Esophagus mucosa (tissue), 1 donor: ENCODE measurements at regions not wholly inside any gene's neighbourhood (a gene's known extent, or its start where the extent isn't known, plus 50 kb on each side); places are given as distances from the start of the nearest gene placed in this dataset.

Experiments
- ATAC-seq: fragments of 200-7000 bp; cut with Tn5 transposase; one replicate; pipeline ENCODE4 v1.9.1; 2020
- donor health status: DM: yes; HTN: yes; CAD: no.

DNA sequence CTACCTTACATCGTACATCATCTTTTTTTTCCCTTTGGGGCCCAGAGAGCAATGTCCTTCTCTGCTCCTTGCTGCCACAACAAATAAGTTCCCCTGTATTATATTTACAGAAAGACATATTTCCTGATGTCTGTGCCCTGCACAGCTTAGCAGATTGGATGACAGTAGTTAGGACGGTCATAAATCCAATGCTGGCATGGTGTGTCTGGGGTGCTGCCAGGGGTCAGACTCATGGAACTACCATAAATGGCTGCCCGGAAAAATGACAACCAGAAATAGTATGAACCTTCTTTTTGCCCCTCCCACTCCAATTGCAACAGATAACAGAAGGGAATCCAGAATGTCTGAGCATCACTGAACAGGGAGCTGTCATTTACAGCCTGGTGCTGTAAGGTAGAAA is 511.1 kb downstream of the PSAT1 start:
- no peak for ATAC-seq

DNA sequence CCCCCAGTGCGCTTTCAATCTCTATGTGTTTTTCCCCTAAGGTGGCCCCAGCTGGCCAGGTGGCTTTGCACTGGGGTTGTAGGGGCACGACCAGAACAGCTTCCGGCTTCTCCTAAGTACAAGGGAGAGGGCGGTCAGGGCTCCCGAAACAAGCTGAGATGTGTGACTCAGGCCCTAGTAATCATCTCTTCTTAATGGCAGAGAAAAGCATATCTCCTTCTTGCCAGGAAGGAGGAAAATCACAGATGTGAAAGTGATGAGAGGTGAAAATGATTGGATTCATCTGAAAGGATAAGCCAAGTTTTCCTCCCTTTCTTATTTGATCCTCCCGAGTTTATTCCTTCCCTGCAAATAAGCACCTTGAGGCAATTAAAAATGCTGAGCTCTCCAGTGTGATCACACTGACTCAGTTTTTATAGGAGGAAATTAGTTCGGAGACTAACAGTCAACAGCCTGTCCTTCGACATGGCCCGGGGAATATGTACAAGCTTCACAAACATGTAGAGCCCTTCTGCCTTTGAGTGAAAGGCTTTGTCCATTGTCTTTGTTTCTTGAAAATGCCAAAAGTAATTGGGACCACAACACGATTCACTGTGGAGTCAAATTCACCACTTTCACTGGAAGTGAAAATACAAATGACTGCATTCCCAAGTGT is 514.8 kb downstream of the PSAT1 start:
- no peak for ATAC-seq

DNA sequence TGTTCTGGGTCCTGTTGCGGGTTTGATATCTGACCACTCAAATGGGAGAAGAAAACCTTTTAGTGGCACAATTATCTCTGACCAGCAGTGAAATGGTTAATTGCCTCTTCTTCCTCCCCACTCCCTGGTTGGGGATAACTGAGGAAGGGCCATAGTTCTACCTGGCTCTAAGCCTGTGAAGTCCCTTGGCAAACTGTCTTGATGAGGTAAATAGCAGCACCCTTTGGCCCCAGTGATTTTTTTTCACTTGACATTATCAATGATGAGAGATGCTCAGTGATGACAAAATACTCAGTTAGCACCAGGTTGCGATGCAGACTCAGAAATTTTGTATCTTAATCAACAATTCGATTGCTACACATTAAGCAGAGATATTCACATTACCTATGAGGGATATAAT is 515.7 kb downstream of the PSAT1 start:
- ATAC-seq = no peak

DNA sequence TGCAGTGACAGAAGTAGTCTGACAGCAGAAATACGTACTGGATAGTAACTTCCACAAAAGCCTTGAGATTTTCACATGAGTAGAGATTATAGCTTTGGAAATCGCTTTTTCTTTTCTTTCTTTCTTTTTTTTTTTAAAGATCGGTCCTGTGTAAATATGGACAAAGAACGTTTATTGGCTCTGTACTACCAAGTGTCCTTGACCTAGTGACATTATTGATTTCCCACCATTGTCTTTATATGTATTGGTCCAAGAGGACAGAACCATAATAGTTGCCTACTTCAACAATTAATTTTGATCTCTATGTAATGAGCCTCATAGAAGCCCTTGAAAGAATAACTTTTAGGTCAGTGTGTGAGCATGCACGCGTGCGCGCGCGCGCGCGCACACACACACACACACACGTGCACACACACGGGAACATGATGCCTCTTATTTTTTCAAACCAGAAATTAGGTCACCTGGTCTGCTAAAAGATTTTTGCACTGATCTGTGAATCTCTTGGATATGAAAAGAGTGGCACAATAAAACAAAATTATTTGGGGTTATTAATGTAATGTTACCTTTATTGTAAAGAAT is 516.8 kb downstream of the PSAT1 start:
- no peak for ATAC-seq

DNA sequence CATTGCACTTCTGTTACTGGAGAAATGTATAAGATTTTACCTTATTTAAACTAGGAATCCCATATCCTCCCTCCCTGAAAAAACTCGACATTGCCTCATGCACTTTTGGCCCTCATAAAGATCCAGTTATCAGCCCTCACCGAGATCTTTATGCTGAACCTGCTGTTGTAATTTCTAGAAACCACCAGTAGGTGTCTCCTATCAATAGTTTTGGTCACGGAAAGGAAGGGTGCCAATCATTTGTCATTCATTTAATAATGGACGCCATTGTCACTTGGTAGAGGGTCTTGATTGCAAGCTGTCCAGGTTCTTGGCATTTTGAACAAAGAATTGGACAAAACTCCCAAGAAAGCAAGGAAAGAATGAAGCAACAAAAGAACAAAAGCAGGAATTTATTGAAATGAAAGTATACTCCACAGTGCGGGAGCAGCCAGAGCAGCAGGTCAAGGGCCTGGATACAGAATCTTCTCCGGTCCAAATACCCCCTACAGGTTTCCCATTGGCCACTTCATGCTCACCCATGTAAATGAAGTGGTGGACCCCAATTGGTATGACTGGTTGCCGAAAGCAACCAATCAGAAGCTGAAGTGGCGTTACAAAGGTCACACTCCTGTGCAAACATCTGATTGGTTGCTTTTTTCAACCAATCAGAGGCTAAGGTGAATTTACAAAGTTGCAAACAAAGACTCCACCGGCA is 524.3 kb downstream of the PSAT1 start:
- no peak for ATAC-seq

DNA sequence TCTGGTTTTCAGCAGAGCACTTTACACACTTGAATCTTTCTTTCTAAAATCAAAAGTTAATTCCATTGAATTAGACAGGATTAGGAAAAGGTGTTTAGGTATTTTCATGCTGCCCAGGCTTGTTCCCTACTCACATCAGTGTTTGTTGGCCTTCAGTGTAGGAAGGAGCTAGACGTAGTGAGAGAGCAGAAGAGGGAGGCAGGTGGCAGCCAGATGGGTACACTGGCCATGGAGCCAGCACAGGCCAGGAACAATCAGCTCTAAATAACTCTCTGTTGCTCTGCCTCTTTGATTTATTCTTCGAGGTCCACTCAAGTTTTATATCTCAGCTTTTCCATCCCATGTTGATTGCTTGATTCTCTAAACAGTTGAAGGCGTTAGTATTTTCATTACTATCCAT is 529.6 kb downstream of the PSAT1 start:
- ATAC-seq = no peak

DNA sequence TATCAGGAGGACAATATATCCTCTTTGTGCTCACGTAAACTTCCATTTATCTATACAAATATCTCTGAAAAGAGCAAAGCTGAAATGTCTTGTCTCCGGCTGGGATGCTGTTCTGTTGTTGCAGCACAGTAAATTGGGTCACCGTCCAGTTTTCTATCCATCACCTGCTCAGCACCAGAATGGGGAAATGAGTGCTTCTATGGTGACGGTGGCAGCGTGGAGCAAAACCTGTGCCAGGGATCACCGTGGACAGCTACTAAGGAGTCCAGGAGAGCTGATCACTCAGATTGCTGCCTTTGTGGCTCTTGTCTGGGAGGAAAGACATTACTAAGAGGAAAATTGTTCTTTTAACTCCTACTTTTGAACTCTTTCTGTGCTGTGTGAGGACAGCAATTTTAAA is 531.6 kb downstream of the PSAT1 start:
- no peak for ATAC-seq

DNA sequence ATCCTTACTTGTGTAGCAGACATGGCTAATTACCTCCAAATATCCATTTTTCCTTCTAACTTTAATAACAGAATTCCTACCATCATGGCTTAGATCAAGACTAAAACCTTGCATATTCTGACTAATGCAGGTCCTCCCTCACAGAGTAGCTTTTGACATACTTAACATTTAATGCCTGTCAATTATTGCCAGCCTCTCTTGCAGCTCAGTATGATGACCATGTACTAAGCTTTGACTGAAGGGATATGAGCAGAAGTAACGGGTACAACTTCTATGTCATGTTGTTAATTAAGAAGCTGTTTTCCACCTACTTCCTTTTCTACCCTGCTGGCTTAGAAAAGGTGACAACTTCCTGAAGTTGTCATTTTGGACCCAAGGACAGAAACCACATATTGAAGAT is 533.4 kb downstream of the PSAT1 start:
- no peak for ATAC-seq

DNA sequence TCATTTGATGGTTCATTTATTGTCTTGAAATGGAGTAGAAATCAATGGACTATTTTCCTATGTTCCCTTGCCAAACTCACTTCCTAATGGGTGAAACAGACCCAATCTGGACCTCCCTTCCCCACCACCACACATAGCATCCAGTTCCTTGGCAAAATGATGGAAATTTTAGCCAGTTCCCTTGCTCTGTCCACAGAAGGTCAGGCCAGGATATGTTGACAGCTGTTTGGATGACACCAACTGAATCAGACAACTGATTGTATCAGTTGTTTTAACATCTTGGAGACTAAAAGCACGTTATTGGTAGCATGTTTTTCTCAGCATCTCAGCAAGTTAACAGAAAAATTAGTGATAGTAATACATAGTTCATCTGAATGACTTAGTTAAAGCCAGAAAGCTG is 534.8 kb downstream of the PSAT1 start:
- no peak for ATAC-seq

DNA sequence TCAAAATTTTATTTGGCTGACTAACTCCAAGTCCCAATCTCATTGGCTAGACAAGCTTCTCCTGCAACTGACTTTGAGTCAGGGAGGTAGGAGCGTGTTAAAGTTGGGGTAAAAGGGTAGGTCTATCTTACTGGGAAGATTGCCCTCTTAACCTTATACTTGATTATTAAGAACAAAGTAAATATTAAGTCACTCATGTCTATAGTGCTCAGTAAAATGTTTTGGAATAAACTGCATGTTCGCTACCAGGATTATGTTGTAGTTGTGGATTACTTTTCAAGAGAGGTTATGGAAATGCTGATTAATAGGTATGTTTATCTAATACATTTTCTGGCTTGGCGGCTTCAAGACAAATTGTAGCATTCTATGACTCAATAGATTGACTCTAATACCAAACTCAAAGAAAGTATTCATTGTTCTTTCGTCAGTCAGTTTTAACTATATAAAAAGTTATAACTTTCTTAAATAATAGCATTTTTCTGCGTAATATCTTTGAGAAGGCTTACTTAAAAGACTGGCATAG is 539.1 kb downstream of the PSAT1 start:
- ATAC-seq = no peak

DNA sequence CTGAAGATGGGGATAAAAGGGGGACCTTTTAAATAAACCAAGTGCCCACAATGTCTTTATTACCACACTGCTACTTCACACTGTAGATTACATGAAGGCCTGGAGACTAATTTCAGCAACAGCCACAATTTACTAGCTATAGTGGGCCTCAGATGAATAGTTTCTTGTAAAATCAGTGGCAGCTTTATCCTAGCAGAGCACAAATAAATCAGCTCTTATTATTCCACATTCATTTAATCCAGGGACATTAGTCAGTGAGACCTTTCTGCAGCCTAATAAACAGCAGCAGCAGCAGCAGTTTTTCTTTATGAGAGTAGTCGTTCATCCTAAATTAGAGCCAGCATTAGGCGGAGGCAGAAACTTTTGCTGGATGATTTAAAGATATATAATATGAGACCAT is 542.3 kb downstream of the PSAT1 start:
- ATAC-seq = no peak

DNA sequence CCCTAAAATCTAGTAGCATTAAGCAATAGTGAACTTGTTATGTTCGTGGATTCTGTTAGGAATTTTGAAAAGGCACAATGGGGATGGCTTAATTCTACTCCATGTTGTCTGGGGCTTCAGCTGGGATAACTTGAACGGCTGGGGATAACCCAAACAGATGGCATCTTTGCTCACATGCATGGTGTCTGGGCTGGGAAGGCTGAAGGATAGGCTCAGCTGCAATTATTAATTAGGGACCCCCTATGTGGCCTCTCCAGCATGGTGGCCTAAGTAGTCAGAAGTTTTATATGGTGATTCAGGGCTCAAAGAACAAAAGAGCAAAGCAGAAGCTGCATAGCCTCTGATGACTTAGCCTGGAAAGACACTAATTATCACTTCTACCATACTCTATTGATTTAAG is 551.1 kb downstream of the PSAT1 start:
- ATAC-seq = no peak

DNA sequence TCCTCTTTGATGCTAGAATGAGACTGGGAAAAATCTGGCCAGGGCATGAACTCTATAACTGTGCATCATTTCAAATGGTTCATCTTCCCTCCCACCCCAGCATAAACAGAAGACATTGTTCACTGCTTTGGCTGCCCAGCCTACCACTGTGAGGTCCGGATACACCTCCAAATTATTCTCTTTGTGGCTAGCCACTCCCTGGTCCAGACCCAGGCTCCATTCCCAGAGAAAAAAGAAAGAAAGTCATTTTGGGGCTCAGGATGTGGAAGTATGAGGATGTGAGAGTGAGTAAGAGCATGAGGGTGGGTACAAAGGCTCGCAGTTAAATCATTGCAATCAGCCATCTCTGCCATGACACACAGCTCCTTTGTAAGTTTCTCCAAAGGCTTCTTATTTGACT is 559.2 kb downstream of the PSAT1 start:
- ATAC-seq = no peak

DNA sequence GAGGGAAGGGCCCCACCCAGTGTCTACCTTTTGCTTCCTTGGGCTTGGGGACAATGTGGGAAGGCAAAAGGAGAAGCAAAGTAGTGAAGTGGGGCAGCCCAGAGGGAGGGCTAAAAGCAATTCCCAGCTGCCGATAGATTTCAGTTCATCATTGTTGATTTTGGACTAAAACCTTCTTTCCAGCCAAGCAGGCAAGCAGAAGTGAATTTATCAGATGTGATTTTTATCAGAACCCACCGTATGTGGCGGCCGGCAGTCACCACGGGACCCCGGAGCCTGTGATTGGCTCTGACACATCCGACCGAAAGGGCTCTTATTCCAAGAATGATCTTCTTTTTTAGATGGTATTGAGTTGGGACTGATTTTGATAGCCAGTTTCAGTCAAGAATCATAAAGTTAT is 559.9 kb downstream of the PSAT1 start:
- no peak for ATAC-seq

DNA sequence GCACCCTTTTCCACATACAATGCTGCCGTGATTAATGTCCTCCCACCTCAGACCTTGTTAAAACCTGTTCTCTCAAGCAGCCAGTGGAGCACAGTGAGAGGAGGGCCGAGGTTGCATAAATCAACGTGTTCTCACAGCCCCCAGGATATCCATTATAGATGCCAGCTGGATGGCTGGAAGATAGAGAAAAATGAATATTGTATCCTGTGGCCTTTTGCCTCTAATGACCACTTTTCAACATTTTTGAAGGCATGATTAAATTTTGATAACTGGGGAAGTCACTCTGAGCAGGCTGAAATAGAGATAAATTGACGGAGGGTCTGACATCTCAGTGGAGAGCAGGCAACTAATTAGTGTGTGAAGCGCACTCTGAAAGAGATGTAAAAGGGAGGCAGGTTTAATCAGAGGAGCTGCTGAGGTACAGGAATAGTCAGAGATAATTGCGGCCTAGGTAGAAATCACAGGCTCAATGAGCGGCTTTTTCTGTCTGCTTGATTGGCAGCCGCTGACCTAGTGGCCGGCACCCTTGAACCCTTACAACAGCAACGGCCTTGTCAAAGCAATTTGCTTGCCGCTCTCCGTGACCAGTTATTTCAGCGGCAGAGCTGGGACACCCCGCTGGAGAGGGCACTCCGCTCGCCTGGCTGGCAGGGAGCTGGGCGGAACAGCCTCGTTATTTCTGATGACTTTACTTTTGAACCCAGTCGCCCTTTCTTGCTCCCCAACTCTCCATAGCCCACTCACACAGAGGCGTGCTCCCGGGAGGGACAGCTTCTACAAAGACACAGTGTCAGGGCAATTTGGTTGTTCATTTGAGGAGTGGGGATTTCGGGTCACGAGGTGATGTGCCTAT is 560.7 kb downstream of the PSAT1 start:
- no peak for ATAC-seq

DNA sequence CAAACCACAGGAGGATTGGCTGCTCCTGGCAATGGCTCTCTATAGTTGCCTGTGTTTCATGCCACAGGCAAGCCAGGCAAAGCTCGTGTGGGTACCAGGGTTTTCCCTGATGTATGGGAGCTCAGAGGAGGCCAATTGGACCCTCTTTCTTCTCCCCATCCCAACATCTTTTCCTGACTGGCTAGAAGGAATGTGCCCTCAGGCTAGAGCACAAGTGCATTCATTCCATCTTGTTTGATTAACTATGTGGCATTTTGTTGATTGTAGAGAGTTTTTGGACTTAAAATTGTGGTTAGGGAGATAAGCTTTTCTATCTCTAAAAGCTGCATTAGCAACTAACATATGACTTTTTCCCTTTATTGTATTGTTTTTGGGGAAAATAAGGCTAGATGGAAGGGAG is 561.3 kb downstream of the PSAT1 start:
- no peak for ATAC-seq

DNA sequence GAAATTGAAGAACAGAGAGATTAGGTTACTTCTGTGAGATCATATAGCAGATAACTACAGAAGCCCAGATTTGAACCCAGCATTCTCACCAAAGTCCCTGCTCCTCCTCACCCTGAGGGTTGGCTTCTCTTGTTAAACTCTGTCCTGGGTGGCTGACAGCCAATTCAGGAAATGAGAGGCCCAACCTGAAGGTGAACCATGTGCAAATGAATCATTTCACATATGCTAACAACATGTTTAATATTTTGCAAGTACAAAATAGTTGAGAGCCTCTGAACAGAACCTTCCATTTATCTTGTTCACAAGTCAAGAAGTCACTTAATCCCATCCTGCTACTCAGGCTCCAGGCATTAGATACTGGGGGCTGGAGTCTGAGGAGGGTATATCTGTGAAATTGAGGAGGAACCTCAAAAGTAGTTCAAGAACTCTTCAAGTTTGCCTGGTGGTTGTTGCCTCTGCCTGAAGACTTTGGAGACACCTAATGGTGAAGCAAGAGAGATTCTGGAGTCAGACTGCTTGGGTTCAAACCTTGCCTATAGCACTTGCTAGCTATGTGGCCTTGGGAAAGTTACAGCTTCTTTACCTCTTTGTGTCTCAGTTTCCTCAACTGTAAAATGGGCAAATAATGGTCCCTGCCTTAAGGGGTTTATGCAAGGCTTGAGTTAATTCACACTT is 564.0 kb downstream of the PSAT1 start:
- ATAC-seq = no peak

DNA sequence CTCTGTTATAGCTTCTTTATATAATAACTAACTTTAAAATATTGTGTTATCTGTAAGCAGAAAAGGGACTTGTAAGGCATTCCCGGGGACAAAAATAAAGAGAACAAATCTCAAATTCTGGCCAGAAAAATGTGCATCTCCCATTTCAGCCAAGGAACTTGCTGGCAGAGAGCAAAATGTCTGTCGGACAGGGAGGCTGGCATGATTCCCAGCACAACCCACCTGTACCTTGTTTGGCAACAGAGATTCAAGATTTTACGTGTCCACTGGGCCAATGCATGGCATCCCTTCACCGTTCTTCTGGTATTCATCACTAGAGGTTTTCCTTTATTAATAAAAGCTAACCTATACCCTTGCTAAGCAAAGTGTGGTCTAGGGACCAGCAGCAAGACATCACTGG is 566.6 kb downstream of the PSAT1 start:
- ATAC-seq = no peak

DNA sequence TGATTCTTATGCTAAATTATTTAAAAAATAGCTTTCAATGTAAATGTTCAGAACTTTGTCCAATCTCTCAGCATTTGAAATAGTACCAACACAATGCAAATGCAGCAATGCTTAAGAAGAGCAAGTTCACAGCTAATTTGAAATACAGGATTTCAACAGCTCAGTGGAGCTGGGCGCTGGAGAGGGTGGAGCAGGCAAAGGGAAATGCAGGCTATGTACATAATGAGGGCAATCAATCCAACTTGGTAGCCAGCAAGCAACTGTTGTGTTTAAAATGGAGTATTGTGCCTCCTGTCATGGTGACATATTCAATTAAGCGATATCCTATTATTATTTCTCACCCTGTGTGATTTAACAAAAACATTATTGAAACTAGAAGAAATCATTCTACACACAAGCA is 568.8 kb downstream of the PSAT1 start:
- no peak for ATAC-seq

DNA sequence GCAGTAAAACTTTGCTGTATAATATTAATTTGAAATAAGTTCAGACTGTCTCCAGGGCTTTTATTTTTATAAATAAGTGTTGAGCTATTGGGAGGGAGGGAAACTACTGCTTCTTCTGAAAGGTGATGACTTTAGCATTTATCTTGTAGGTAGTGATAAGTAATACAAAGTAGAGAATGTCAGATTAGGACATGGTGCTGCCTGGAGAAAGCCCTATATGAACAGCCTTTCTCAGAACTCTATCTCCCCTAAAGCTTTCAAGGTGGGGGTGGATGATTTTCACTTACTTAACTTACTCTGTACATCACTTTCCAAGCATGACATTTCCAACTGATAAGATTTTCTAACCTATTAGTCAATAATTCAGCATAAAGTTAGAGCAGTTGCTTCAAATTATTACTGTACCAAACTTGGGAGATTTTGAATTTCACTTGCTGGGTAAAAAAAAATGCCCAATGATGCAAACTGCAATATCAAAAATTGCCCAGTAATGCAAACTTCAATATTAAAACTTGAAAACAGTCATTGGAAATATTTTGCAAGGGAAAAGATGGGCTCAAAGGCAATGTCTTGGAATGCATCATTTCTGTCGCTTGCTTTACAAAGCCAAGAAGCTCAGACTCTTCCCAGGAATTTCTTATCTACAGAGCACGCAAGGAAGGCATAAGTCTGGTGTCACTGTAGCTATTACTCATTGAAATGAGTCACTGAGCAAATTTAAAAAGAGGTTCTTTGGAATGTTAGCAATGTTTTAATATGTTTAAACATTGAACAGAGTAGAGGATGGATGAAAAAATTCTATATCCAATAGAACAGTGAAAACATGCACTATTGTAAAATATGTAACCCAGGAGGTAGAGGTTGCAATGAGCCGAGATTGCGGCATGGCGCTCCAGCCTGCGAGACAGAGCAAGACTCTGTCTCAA is 569.5 kb downstream of the PSAT1 start:
- ATAC-seq = no peak

DNA sequence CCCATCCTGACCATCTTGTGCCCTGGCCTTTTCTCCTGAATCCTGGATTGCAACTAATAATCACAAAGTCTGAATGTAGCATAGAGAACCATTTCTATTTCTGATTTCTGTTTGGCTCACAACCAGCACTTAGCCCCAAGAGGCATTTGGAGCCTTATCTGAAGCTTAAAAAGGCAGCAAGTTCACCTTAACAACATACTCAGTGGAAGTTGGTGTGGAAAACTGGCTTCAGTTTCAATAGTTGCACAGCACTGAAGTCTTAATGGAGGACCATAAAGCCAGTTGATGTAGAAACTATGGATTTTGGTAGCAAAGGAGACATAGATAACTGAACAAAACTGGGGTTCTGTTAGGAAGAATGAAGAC is 574.1 kb downstream of the PSAT1 start:
- ATAC-seq = no peak
